Astrocyte (in vitro differentiated cells and primary cell): ENCODE measurements at regions not wholly inside any gene's neighbourhood (a gene's known extent, or its start where the extent isn't known, plus 50 kb on each side); places are given as distances from the start of the nearest gene placed in this dataset.

Source experiments
- DNase-seq: peaks from one replicate; pipeline ENCODE4 v3.0.0-alpha.2; 2010; ENCODE audit warnings: low read depth
- FAIRE-seq: peaks from 2 replicates; lab custom pipeline; 2011; peaks lifted over from hg19 to GRCh38; lab: Jason Lieb, UNC
- H2AFZ ChIP-seq: 2 replicates; pipeline ENCODE4 v1.6.0; 2012; ENCODE audit warnings: low read depth, low read length, inconsistent platforms
- H3K27ac ChIP-seq: 2 replicates; pipeline ENCODE4 v1.5.1; 2011; ENCODE audit warnings: low read depth, low read length, inconsistent platforms
- H3K27me3 ChIP-seq: 2 replicates; pipeline ENCODE4 v1.6.0; 2011; ENCODE audit warnings: low read length, inconsistent platforms; ENCODE audit not compliant: insufficient read depth
- H3K36me3 ChIP-seq: 2 replicates; pipeline ENCODE4 v1.5.1; 2011; ENCODE audit warnings: low read length, inconsistent platforms; ENCODE audit not compliant: insufficient read depth
- H3K4me1 ChIP-seq: 2 replicates; pipeline ENCODE4 v1.5.1; 2011; ENCODE audit warnings: low read length, inconsistent platforms; ENCODE audit not compliant: insufficient read depth
- H3K4me2 ChIP-seq: 2 replicates; pipeline ENCODE4 v1.6.0; 2012; ENCODE audit warnings: low read length, inconsistent platforms
- H3K4me3 ChIP-seq: 2 replicates; pipeline ENCODE4 v1.5.1; 2011; ENCODE audit warnings: low read depth, mild to moderate bottlenecking, low read length, inconsistent platforms; ENCODE audit not compliant: insufficient read depth
- H3K79me2 ChIP-seq: 2 replicates; pipeline ENCODE4 v1.6.0; 2012; ENCODE audit warnings: mild to moderate bottlenecking, low read length, inconsistent platforms; ENCODE audit not compliant: insufficient read depth
- H3K9ac ChIP-seq: 2 replicates; pipeline ENCODE4 v1.6.0; 2012; ENCODE audit warnings: mild to moderate bottlenecking, low read length, inconsistent platforms
- H3K9me3 ChIP-seq: 2 replicates; pipeline ENCODE4 v1.5.1; 2012; ENCODE audit warnings: low read depth, mild to moderate bottlenecking, low read length, inconsistent platforms; ENCODE audit not compliant: insufficient read depth
- H4K20me1 ChIP-seq: 2 replicates; pipeline ENCODE4 v1.6.0; 2012; ENCODE audit warnings: low read length, inconsistent platforms; ENCODE audit not compliant: insufficient read depth
- H3K27ac Mint-ChIP-seq: one replicate; pipeline ENCODE4 v1.8.0; 2021; ENCODE audit warnings: mild to moderate bottlenecking, mixed read lengths; ENCODE audit not compliant: unreplicated experiment
- H3K27me3 Mint-ChIP-seq: one replicate; pipeline ENCODE4 v1.8.0; 2021; ENCODE audit warnings: low read depth, mixed read lengths; ENCODE audit not compliant: unreplicated experiment
- H3K36me3 Mint-ChIP-seq: one replicate; pipeline ENCODE4 v1.8.0; 2021; ENCODE audit warnings: low read depth, mixed read lengths; ENCODE audit not compliant: unreplicated experiment
- H3K4me1 Mint-ChIP-seq: one replicate; pipeline ENCODE4 v1.8.0; 2021; ENCODE audit warnings: low read depth, mixed read lengths; ENCODE audit not compliant: unreplicated experiment
- H3K4me3 Mint-ChIP-seq: one replicate; pipeline ENCODE4 v1.8.0; 2021; ENCODE audit warnings: mild to moderate bottlenecking, moderate library complexity, mixed read lengths; ENCODE audit not compliant: unreplicated experiment
- H3K9me3 Mint-ChIP-seq: one replicate; pipeline ENCODE4 v1.8.0; 2021; ENCODE audit warnings: mild to moderate bottlenecking, mixed read lengths; ENCODE audit not compliant: unreplicated experiment
- EZH2 ChIP-seq: IDR thresholded peaks from 2 replicates; pipeline ENCODE4 v1.6.1; 2012; ENCODE audit warnings: mild to moderate bottlenecking, low read length, inconsistent platforms; ENCODE audit not compliant: insufficient read depth
- TF ChIP-seq, protein P1 (sequence below): IDR thresholded peaks from 2 replicates; pipeline ENCODE4 v1.5.1; 2011; ENCODE audit warnings: low read depth, mild to moderate bottlenecking, inconsistent platforms, low read length, moderate library complexity; ENCODE audit not compliant: insufficient read depth

DNA sequence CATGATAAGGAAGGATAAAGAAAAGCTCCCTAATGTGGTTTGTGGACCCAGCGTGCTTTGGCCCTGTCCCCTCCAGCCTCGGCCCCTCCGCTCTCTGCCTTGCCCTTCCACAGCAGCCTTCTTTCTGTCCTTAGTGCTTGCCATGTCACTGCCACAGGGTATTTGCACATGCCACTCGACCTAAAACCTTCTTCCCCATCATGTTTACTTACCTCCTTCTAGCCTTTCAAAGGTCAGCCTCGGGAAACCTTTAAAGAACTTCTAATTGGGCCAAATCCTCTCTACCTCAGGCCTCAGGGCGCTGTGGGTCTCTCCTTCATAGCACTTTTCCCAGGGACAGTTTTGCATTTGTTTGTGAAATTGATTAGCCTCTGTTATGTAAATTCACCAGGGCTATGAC, 73.0 kb downstream of the SCN11A start:
- Mint-ChIP-seq H3K9me3 (no peaks in the 10 kb centered on the region), H3K27ac (no peak overlapping the region), H3K27me3 (peaks cover 11% of the 10 kb centered on the region), H3K4me1 (no peaks in the 10 kb centered on the region), H3K36me3 (no peaks in the 10 kb centered on the region), H3K4me3 (no peak overlapping the region)
- Histone ChIP-seq H3K4me1 (no peaks in the 10 kb centered on the region), H2AFZ (no peak overlapping the region), H3K4me3 (no peak overlapping the region), H3K4me2 (no peak overlapping the region), H3K27ac (no peak overlapping the region), H3K9ac (no peak overlapping the region), H3K36me3 (no peaks in the 10 kb centered on the region), H3K79me2 (no peaks in the 10 kb centered on the region), H3K27me3 (no peaks in the 10 kb centered on the region), H4K20me1 (no peaks in the 10 kb centered on the region), H3K9me3 (no peaks in the 10 kb centered on the region)
- FAIRE-seq, result no peak
- no peak for DNase-seq
- TF ChIP-seq EZH2, result no peak
- TF ChIP-seq, protein P1, sequence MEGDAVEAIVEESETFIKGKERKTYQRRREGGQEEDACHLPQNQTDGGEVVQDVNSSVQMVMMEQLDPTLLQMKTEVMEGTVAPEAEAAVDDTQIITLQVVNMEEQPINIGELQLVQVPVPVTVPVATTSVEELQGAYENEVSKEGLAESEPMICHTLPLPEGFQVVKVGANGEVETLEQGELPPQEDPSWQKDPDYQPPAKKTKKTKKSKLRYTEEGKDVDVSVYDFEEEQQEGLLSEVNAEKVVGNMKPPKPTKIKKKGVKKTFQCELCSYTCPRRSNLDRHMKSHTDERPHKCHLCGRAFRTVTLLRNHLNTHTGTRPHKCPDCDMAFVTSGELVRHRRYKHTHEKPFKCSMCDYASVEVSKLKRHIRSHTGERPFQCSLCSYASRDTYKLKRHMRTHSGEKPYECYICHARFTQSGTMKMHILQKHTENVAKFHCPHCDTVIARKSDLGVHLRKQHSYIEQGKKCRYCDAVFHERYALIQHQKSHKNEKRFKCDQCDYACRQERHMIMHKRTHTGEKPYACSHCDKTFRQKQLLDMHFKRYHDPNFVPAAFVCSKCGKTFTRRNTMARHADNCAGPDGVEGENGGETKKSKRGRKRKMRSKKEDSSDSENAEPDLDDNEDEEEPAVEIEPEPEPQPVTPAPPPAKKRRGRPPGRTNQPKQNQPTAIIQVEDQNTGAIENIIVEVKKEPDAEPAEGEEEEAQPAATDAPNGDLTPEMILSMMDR, result no peak

DNA sequence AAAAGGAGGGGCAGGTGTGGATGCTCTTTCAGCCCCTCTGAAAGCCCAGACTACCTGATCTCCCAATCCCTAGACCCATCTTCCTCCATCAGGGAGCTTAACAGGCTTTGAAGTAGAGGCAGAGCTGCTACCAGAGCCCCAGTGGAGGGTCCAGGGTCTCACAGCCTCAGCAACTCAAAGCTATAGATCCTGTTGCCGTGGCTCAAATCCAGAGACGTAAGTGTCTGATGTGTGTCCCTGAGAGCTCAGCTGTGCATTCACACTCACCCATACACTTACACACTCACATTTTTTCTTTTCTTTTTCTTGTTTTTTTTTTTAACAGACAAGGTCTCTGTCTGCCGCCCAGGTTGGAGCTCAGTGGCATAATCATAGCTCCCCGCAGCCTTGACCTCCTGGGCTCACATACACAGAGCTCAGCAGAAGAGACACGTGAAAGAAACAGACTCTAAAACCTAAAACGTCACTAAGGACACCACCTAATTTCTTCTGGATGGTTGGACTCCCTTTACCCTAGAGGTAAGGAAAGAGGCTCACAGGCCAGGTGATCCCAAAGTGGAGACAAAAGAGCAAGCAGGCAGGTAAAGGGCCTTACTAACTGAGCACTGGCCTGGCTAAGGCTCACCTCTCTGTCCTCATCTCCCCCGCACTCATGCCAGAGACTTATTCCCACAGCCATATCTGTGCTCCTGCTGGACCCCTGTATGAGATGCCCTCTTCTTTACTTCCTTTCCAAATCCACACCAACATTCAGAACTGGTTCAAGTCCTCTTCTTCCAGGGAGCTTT, 80.7 kb downstream of the SCN11A start:
- Mint-ChIP-seq H3K27me3 (peaks cover 6% of the 10 kb centered on the region), H3K9me3 (no peaks in the 10 kb centered on the region), H3K36me3 (no peaks in the 10 kb centered on the region), H3K27ac (no peak overlapping the region), H3K4me3 (no peak overlapping the region), H3K4me1 (no peaks in the 10 kb centered on the region)
- no peak for TF ChIP-seq EZH2
- TF ChIP-seq, protein P1, result no peak
- no peak overlapping the region for H3K4me3 ChIP-seq
- H3K9ac ChIP-seq, result no peak overlapping the region
- no peaks in the 10 kb centered on the region for H3K27me3 ChIP-seq
- FAIRE-seq (no peak), DNase-seq (no peak)
- H3K4me2 ChIP-seq, result no peak overlapping the region
- no peak overlapping the region for H3K27ac ChIP-seq
- no peaks in the 10 kb centered on the region for H3K79me2 ChIP-seq
- H3K36me3 ChIP-seq, result no peaks in the 10 kb centered on the region
- H4K20me1 ChIP-seq, result no peaks in the 10 kb centered on the region
- no peaks in the 10 kb centered on the region for H3K4me1 ChIP-seq
- H2AFZ ChIP-seq, result no peak overlapping the region
- no peaks in the 10 kb centered on the region for H3K9me3 ChIP-seq
